Testis (tissue), 2 donors: ENCODE measurements at regions not wholly inside any gene's neighbourhood (a gene's known extent, or its start where the extent isn't known, plus 50 kb on each side); places are given as distances from the start of the nearest gene placed in this dataset.

Experiments
- DNase-seq: peaks from one replicate; pipeline ENCODE4 v3.0.0-alpha.2; 2019
- H3K27ac ChIP-seq, 2 donors: fragments of 200-600 bp; sonication (generic); one replicate each; pipeline ENCODE4 v1.5.1; 2019
- H3K27me3 ChIP-seq: fragments of 200-600 bp; sonication (generic); one replicate; pipeline ENCODE4 v1.5.1; 2019
- H3K36me3 ChIP-seq: fragments of 200-600 bp; sonication (generic); one replicate; pipeline ENCODE4 v1.5.1; 2017; ENCODE audit warnings: low read depth; ENCODE audit errors: missing control alignments
- H3K4me1 ChIP-seq: fragments of 200-600 bp; sonication (generic); one replicate; pipeline ENCODE4 v1.5.1; 2019
- H3K4me3 ChIP-seq, 2 donors: fragments of 200-600 bp; sonication (generic); one replicate each; pipeline ENCODE4 v1.5.1; 2017 to 2019
- H3K9me3 ChIP-seq: fragments of 200-600 bp; sonication (generic); one replicate; pipeline ENCODE4 v1.5.1; 2017
- POLR2A ChIP-seq: fragments of 450-650 bp; IDR thresholded peaks from one replicate; pipeline ENCODE4 v1.6.1; 2017; ENCODE audit warnings: antibody characterized with exemption, mild to moderate bottlenecking, moderate library complexity
- WGBS, 2 donors: methylation state at CpG; one replicate each; pipeline ENCODE4 v1.1.5; 2018; 5-methylcytosine and 5-hydroxymethylcytosine counted together
- intact Hi-C: fragments of 100-400 bp; cut with DNase I; formaldehyde crosslinking; loops from one replicate; pipeline ENCODE4 v1.15.1; 2023; ENCODE audit warnings: low total_unique reads
- TF ChIP-seq, protein P1 (sequence below), 3 experiments: fragments of 450-650 bp in 2 of 3; fragments of 200-600 bp in 1 of 3; sonication (generic) in 1 of 3; IDR thresholded peaks; one replicate each; pipeline ENCODE4 v1.5.1; 2016 to 2019; ENCODE audit warnings: antibody characterized with exemption in 3 of 3, mild to moderate bottlenecking in 2 of 3, moderate library complexity in 1 of 3

DNA sequence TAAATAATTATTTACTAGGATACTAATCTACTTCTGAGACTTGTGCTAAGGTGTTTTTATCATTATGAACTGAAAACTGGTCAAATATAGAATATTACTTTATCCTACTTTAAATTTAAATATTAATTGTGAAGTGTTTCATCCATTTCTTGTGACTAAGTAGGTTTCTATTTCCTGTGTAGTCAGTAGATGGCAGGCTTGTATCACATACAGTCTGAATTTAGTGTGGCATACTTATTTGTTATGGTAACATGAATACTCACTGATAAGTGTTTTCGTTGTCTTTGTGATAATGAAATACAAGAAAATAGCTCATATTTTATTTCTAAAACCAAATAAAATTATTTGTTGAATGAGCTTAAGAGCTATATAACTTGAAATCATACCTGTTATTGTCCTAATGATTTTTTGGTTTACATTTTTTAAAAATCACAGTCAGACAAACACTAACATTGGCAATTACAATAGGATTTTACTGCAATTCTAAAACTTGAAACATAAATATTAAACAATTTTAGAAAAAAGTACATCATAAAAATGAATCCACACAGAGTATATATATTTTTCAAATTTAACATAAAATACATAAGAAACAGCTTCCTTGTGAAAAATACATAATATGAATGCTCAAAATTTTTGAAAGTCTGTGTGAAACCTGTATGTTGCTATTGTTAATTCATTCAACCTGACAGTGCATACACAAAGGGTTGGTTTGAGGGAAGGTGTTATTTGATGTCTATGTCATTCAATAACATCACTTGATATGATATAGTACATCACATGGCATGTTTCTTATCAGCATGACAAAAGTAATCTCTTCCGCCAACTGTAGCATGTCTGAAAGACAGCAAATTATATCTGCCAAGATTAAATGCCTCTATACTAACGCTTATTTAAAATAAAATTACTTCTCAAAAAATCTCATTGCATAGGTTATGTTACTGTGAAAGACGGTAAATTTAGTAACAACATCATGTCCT, 904.8 kb upstream of the PCDH20 start:
- Histone ChIP-seq H3K27ac (no peak overlapping the region), H3K27me3 (no peaks in the 10 kb centered on the region), H3K36me3 (no peaks in the 10 kb centered on the region), H3K9me3 (no peaks in the 10 kb centered on the region), H3K4me1 (no peaks in the 10 kb centered on the region), H3K4me3 (no peak overlapping the region)
- TF ChIP-seq POLR2A, result no peak
- TF ChIP-seq, protein P1, sequence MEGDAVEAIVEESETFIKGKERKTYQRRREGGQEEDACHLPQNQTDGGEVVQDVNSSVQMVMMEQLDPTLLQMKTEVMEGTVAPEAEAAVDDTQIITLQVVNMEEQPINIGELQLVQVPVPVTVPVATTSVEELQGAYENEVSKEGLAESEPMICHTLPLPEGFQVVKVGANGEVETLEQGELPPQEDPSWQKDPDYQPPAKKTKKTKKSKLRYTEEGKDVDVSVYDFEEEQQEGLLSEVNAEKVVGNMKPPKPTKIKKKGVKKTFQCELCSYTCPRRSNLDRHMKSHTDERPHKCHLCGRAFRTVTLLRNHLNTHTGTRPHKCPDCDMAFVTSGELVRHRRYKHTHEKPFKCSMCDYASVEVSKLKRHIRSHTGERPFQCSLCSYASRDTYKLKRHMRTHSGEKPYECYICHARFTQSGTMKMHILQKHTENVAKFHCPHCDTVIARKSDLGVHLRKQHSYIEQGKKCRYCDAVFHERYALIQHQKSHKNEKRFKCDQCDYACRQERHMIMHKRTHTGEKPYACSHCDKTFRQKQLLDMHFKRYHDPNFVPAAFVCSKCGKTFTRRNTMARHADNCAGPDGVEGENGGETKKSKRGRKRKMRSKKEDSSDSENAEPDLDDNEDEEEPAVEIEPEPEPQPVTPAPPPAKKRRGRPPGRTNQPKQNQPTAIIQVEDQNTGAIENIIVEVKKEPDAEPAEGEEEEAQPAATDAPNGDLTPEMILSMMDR (IDR thresholded peaks at IDR 0.05), result peak in 1 of 3 experiments; percentile 40
- intact Hi-C loops, result no loop called here
- no peak for DNase-seq
- 52 to 59% methylated on average over 4 of the region's 4 CpGs for WGBS, 2 donors

DNA sequence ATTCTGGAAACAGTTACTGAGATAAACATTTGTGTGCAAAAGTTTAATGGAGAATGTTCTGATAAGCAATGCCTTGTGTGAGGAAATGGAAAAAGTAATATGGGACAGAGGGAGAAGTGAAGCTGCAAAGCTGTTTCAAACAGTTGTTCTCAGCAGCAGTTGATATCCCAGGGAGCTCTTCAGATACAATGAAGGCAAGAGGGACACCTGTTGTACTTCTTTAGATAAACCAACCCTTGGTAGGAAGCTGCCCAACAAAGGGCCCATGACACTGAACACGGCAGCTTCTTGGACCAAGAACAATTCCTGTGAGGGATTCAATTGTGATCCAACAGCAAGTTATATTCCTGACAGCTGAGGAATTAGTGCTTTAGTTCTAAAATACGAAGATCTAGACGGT, 894.3 kb upstream of the PCDH20 start:
- Histone ChIP-seq H3K36me3 (no peaks in the 10 kb centered on the region), H3K9me3 (no peaks in the 10 kb centered on the region), H3K4me3 (no peak overlapping the region), H3K4me1 (no peaks in the 10 kb centered on the region), H3K27ac (no peak overlapping the region), H3K27me3 (no peaks in the 10 kb centered on the region)
- TF ChIP-seq, protein P1 (IDR thresholded peaks at IDR 0.05), result no peak
- no peak for TF ChIP-seq POLR2A
- no peak for DNase-seq
- intact Hi-C loops, result no loop called here
- 80 to 90% methylated on average over 3 of the region's 3 CpGs for WGBS, 2 donors

DNA sequence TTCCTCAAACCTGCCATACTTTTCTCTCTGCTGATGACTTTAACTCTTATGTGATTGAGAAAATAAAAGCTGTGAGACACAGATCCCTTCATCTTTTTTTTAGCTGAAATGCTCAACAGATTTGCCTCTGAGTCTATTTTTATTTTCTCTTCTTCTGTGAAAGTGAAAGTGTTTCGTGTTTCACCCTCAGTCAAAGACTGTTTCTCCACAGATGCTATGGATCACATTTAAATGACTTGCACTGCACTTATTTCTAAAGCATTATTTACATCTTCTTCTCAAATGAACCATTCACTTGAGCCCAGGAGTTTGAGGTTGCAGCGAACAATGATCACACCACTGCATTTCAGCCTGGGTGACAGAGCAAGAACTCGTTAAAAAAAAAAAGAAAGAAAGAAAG, 890.1 kb upstream of the PCDH20 start:
- no peaks in the 10 kb centered on the region for H3K27me3 ChIP-seq
- no peaks in the 10 kb centered on the region for H3K36me3 ChIP-seq
- TF ChIP-seq POLR2A, result no peak
- TF ChIP-seq, protein P1 (IDR thresholded peaks at IDR 0.05), result no peak
- no peak overlapping the region for H3K27ac ChIP-seq
- no peaks in the 10 kb centered on the region for H3K9me3 ChIP-seq
- intact Hi-C loops, result no loop called here
- DNase-seq, result no peak
- no peaks in the 10 kb centered on the region for H3K4me1 ChIP-seq
- no peak overlapping the region for H3K4me3 ChIP-seq
- 67 to 70% methylated on average over 3 of the region's 3 CpGs for WGBS, 2 donors

DNA sequence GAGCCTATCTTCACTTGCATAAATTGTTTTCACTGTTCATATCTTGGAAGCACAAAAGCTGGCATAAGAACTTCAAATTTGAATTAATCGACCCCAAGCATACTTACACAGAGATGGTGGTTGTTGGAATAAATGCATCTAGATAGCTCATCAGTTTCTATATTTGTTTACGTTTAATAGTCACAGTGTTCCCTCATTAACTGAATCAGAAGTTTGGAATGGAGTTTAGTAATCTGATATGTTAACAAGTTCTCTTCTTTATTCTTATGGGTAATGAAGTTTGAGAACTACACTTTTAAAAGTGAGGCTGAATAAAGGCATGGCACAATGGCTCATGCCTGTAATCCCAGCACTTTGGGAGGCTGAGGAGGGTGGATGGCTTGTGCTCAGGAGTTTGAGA, 886.7 kb upstream of the PCDH20 start:
- H3K27ac ChIP-seq, result no peak overlapping the region
- no peaks in the 10 kb centered on the region for H3K9me3 ChIP-seq
- H3K4me3 ChIP-seq, result no peak overlapping the region
- no peaks in the 10 kb centered on the region for H3K27me3 ChIP-seq
- no peaks in the 10 kb centered on the region for H3K36me3 ChIP-seq
- H3K4me1 ChIP-seq, result no peaks in the 10 kb centered on the region
- WGBS, 2 donors, result 41 to 42% methylated on average over 2 of the region's 2 CpGs
- no peak for DNase-seq
- TF ChIP-seq, protein P1 (IDR thresholded peaks at IDR 0.05), result no peak
- no peak for TF ChIP-seq POLR2A
- intact Hi-C loops, result no loop called here
